BE2C (cell line): ENCODE measurements at regions not wholly inside any gene's neighbourhood (a gene's known extent, or its start where the extent isn't known, plus 50 kb on each side); places are given as distances from the start of the nearest gene placed in this dataset.

Experiments used
- DNase-seq: peaks from one replicate; pipeline ENCODE4 v3.0.0-alpha.2; 2020
- H3K27me3 ChIP-seq: fragments of 250-450 bp; sonication (Bioruptor Pico); 2 replicates; pipeline ENCODE4 v1.5.1; 2020; ENCODE audit warnings: mild to moderate bottlenecking
- H3K36me3 ChIP-seq: fragments of 250-450 bp; sonication (Bioruptor Pico); 2 replicates; pipeline ENCODE4 v1.5.1; 2020; ENCODE audit warnings: mild to moderate bottlenecking
- H3K4me1 ChIP-seq: fragments of 250-450 bp; sonication (Bioruptor Pico); 2 replicates; pipeline ENCODE4 v1.5.1; 2020
- H3K4me3 ChIP-seq: 2 replicates; pipeline ENCODE4 v1.5.1; 2011; ENCODE audit warnings: low read depth, low read length
- H3K9me3 ChIP-seq: fragments of 250-450 bp; sonication (Bioruptor Pico); 2 replicates; pipeline ENCODE4 v1.5.1; 2020
- CTCF ChIP-seq: IDR thresholded peaks from 2 replicates; pipeline ENCODE4 v1.5.1; 2012; ENCODE audit warnings: mild to moderate bottlenecking, low read depth, low read length

GRCh38 chr4:152247271-152247975 is 288.5 kb downstream of the FBXW7 start:
- DNase-seq, result peak; percentile 35

GRCh38 chr4:152246659-152247058 is 289.2 kb downstream of the FBXW7 start:
- H3K36me3 ChIP-seq, result no peaks in the 10 kb centered on the region
- no peak overlapping the region for H3K4me3 ChIP-seq
- no peak for TF ChIP-seq CTCF
- no peaks in the 10 kb centered on the region for H3K9me3 ChIP-seq
- H3K4me1 ChIP-seq, result no peaks in the 10 kb centered on the region
- no peak for DNase-seq
- H3K27me3 ChIP-seq, result no peaks in the 10 kb centered on the region

More at GRCh38 chr4:152247271-152247975, 288.5 kb downstream of the FBXW7 start:
- Histone ChIP-seq H3K4me3 (no peak overlapping the region), H3K9me3 (peaks cover 2% of the 10 kb centered on the region; the same call in 1 of the 2 replicates), H3K27me3 (no peaks in the 10 kb centered on the region), H3K36me3 (no peaks in the 10 kb centered on the region), H3K4me1 (no peaks in the 10 kb centered on the region)
- no peak for TF ChIP-seq CTCF

- Histone ChIP-seq H3K27me3 (no peaks in the 10 kb centered on the region), H3K9me3 (no peaks in the 10 kb centered on the region), H3K4me1 (no peaks in the 10 kb centered on the region), H3K4me3 (no peak overlapping the region), H3K36me3 (no peaks in the 10 kb centered on the region)
- no peak for DNase-seq
- TF ChIP-seq CTCF, result no peak
Observed at GRCh38 chr4:152245680-152246079, 290.2 kb downstream of the FBXW7 start.

GRCh38 chr4:152244659-152245058 is 291.2 kb downstream of the FBXW7 start:
- Histone ChIP-seq H3K4me1 (no peaks in the 10 kb centered on the region), H3K36me3 (no peaks in the 10 kb centered on the region), H3K4me3 (no peak overlapping the region), H3K27me3 (no peaks in the 10 kb centered on the region), H3K9me3 (no peaks in the 10 kb centered on the region)
- no peak for TF ChIP-seq CTCF
- DNase-seq, result no peak

- Histone ChIP-seq H3K4me3 (no peak overlapping the region), H3K27me3 (no peaks in the 10 kb centered on the region), H3K4me1 (no peaks in the 10 kb centered on the region), H3K36me3 (no peaks in the 10 kb centered on the region), H3K9me3 (no peaks in the 10 kb centered on the region)
- TF ChIP-seq CTCF, result no peak
- DNase-seq, result no peak
Observed at GRCh38 chr4:152243896-152244595, 291.8 kb downstream of the FBXW7 start.

- H3K4me3 ChIP-seq, result no peak overlapping the region
- H3K4me1 ChIP-seq, result no peaks in the 10 kb centered on the region
- H3K9me3 ChIP-seq, result no peaks in the 10 kb centered on the region
- no peak for DNase-seq
- H3K27me3 ChIP-seq, result no peaks in the 10 kb centered on the region
- H3K36me3 ChIP-seq, result no peaks in the 10 kb centered on the region
- no peak for TF ChIP-seq CTCF
Observed at GRCh38 chr4:152243206-152243605, 292.7 kb downstream of the FBXW7 start.
